IPS DF 19.7 (cell line): ENCODE measurements at regions not wholly inside any gene's neighbourhood (a gene's known extent, or its start where the extent isn't known, plus 50 kb on each side); places are given as distances from the start of the nearest gene placed in this dataset.

Experiments
- DNase-seq: peaks from one replicate; pipeline ENCODE4 v3.0.0-alpha.2; 2013; ENCODE audit warnings: low read depth, low spot score

GRCh38 chr12:90899456-90900182 lies 55.4 kb downstream of the CCER1 start:
- no peak for DNase-seq

DNA sequence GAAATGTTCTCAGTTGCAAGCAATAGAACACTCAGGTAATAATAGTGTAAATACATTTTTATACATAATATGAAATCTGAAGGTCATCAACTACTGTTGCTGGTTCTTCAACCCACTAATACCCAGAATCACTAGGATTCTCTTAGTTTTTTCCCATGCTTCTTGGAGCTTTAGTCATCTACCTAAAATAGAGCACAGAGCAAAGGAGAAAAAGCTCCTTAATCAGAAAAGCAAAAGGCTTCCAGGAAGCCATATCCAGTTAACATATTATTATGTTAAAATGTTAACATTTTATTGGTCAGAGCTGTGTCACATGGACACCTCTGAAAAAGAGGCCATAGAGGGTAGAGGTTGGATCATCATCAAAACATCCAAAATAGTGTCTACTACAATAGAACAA lies 57.0 kb downstream of the CCER1 start:
- no peak for DNase-seq

- no peak for DNase-seq
Measured at GRCh38 chr12:90897316-90897715, 57.7 kb downstream of the CCER1 start.

- DNase-seq: no peak
Measured at GRCh38 chr12:90896821-90897220, 58.2 kb downstream of the CCER1 start.

DNA sequence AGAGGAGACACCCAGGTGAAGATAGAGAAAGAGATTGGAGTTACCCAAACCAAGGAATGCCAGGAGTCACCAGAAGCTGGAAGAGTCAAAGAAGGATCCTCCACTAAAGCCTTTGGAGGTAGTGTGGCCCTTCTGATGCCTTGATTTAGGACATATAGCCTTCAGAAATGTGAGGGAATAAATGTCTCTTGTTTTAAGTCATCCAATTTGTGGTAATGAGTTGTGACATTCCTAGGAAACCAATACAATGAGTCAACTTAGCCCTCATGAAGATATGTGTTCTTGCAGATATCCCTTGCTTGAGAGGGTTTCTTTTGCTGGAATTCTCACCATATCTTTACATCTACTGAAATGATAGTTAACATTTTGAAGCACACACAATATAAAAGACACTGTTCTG lies 58.8 kb downstream of the CCER1 start:
- DNase-seq: no peak

GRCh38 chr12:90888316-90888715 lies 66.7 kb downstream of the CCER1 start:
- no peak for DNase-seq

DNA sequence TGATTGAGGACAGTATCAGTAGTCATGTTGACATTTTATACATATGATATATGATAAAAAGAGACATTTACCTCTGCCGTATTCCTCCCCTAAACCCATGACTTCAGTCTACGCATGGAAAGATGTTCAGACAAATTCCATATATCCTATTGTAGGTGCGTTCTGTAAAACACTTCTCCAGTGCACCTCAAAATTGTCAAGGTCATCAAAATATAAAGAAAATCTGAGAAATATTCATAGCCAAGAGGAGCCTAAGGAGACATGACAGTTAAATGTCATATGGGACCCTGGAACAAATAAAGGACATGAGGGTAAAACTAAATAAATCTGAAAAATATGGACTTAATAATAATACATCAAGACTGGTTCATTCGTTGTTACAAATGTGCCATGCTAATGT lies 71.5 kb downstream of the CCER1 start:
- no peak for DNase-seq

- no peak for DNase-seq
Measured at GRCh38 chr12:90871726-90872096, 83.3 kb downstream of the CCER1 start.

DNA sequence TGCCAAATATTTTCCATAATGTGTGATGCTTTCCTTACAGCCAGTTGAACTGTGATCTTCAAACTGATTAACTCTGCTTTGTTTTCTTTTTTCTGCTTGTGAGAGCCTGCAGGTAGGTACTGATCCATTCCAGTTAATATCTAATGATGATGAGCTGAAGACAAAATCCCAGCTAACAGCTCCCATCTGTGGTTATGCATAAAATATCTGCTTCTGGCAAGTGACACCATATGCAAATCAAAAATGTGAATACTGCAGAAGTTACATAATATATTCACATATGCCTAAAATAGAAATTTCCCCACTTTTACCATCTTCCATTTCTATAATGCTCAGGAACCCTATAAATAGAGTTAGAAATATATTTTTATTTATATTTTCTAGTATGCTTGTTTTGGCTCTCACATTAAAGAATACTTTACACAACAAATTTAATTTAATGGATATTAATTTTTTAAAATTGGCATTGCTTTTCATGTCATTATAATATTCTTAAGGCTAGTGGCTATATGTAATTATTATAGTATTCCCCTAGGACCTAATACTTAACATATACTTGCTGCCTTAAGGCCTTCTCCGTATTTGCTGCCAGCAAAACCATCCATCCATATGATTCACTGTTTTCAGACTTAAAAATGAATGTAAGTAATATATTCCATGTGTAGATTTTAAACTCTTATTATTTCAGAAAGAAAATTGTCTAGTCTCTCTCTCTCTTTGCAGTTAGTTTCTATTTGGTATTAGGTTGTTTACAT lies 83.8 kb downstream of the CCER1 start:
- no peak for DNase-seq

- no peak for DNase-seq
Measured at GRCh38 chr12:90868626-90869025, 86.3 kb downstream of the CCER1 start.

DNA sequence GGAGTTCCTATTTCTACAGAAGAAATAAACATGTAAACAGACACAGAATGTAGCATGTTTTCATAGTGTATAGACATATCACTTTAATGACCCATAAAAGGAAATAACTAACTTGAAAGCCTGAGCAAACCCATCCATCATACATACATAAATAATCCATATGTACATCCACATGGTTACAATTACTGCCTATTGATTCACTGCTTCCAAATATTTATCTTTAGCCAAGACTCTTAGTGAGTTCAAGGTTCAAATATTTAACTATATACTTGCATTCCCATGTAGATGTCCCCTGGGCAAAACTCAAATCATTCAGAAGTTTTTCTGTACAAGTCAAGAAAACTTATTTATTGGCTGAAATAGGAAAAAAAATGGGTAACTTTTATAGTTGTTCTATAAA lies 95.4 kb downstream of the CCER1 start:
- no peak for DNase-seq

DNA sequence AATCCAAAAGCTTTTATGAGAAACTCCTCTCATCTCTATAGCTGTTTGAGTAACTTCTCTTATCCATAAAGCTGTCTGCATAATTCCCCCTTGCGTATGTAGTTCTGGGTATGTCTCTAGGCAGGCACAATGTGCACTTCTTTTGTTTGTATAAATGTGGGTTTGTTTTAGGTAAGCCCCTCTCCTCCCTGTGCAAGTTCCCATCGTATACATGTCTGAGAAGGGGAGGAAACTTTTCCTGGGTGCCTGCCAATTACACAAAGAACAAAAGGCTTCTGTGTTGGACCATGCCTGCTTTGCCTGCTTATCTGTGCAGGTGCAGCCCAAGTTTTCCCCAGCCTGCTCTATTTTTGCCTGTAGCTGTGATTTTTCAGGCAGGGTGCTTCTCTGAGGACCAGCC lies 96.7 kb downstream of the CCER1 start:
- no peak for DNase-seq

DNA sequence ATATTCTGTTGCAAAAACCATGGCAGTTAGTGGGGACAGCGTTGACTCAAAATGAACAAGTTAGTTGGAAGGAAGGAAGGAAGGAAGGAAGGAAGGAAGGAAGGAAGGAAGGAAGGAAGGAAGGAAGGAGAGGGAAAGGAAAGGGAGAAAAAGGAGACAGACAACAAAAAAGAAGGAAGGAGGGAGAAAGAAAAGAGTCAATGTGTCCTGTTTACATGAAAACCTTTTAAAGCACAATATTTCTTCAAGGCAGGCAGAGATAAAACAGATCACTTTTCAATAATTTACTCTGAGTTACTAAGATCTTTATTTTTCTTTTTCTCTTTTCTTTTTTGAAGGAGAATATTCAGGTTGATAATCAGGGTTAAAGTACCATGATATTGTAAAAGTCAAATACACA lies 99.4 kb downstream of the CCER1 start:
- DNase-seq: no peak

DNA sequence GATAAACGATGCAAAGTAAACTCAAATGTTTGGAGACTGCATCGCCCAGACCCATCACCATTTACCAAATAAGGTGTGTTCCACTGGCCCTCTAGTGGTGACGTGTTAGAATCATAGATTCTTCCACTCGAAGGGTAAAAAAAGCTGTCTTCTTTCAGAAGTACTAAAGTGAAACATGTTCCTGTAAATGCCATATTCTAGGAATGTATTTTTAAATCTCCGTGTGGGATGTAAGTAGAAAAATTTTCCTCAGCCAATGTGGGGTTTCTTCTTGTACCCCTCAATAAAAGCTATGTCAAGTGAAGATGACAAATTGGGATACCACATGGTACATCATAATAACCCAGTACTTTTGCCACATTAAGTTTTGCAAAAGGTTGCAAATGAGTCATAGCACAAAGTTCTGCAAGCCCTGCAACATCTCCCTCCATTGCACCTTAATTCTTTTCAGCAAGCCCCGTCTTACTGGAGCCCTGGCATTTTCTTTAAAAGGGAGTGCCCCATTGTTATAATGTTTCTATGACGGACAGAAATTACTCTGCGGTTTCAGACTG lies 100.8 kb downstream of the CCER1 start:
- DNase-seq: peak; percentile 3

- DNase-seq: no peak
Measured at GRCh38 chr12:90851800-90852718, 102.9 kb downstream of the CCER1 start.

GRCh38 chr12:90842477-90842876 lies 112.5 kb downstream of the CCER1 start:
- no peak for DNase-seq

GRCh38 chr12:90841336-90841735 lies 113.6 kb downstream of the CCER1 start:
- no peak for DNase-seq

- DNase-seq: no peak
Measured at GRCh38 chr12:90839346-90839745, 115.6 kb downstream of the CCER1 start.

GRCh38 chr12:90836689-90837088 lies 118.3 kb downstream of the CCER1 start:
- DNase-seq: no peak

GRCh38 chr12:90833228-90833627 lies 121.7 kb downstream of the CCER1 start:
- DNase-seq: no peak

DNA sequence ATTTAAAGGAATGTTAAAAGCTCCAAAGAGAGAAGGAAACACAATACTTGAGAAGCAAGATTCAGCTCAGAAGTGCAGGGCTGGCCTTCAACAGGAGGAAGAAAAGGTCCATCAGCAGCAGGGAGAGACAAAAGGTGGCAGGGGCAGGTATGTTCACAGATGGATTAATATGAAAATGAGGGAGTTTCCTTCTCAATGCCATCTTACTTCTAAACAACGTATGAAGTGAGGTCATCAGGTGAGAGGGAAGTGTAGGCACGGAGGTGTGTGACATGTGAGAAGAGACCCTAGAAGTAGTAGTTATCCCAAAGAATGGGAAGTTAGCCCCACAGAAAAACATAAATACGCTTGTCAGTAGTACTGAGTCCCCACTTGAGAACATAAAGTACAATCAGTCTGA lies 122.5 kb downstream of the CCER1 start:
- no peak for DNase-seq

DNA sequence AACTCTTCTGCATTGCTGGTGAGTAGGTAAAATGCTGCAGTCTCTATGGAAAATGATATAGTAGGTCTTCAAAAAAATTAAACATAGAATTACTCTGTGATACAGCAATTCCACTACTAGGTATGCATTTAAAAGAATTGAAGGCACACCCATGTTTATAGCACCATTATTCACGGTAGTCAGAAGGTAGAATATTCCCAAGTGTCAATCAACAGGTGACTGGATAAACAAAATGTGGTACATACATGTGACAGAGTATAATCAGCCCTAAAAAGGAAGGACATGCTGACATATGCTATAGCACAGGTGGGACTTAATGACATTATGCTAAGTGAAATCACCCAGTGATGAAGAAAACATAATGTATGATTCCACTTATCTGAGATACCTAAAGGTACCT lies 123.3 kb downstream of the CCER1 start:
- DNase-seq: no peak
